LNCAP (cell line): ENCODE measurements at regions not wholly inside any gene's neighbourhood (a gene's known extent, or its start where the extent isn't known, plus 50 kb on each side); places are given as distances from the start of the nearest gene placed in this dataset.

Experiments used
- TF ChIP-seq, protein P1 (sequence below): fragments of 450-650 bp; IDR thresholded peaks from 2 replicates; pipeline ENCODE4 v1.5.1; 2017; ENCODE audit warnings: mild to moderate bottlenecking

DNA sequence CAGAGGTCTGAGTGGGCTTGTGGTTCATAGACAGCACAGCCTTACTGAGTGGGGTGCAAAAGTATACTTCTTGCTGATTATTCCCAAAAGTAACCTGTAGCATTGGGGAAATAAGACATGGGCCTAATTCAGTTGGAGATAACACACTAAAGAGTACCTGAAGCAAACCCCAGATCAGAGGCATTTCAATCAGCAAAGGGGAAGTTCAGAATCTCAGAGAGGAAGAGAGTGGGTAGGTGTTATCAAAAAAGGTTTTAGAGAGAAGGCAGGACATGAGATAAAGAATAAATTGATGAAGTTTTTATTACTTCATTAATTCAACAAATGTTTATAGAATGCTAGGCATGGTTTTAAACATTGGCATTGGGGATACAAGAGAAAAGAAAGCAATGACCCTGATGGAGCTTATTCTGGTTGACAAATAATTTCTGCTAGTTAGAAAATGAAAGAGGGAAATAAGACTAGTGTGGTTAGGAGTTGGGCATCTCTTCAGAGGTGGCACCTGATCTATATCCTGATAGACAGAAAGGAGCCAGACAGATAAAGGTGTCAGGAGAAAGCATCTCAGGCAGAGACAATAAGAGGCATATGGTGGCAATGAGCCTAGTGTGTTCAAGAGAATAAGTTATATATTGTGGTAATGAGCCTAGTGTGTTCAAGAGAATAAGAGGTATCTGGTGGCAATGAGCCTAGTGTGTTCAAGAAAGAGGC lies 153.8 kb upstream of the SETBP1 start:
- TF ChIP-seq, protein P1, sequence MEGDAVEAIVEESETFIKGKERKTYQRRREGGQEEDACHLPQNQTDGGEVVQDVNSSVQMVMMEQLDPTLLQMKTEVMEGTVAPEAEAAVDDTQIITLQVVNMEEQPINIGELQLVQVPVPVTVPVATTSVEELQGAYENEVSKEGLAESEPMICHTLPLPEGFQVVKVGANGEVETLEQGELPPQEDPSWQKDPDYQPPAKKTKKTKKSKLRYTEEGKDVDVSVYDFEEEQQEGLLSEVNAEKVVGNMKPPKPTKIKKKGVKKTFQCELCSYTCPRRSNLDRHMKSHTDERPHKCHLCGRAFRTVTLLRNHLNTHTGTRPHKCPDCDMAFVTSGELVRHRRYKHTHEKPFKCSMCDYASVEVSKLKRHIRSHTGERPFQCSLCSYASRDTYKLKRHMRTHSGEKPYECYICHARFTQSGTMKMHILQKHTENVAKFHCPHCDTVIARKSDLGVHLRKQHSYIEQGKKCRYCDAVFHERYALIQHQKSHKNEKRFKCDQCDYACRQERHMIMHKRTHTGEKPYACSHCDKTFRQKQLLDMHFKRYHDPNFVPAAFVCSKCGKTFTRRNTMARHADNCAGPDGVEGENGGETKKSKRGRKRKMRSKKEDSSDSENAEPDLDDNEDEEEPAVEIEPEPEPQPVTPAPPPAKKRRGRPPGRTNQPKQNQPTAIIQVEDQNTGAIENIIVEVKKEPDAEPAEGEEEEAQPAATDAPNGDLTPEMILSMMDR, result no peak

DNA sequence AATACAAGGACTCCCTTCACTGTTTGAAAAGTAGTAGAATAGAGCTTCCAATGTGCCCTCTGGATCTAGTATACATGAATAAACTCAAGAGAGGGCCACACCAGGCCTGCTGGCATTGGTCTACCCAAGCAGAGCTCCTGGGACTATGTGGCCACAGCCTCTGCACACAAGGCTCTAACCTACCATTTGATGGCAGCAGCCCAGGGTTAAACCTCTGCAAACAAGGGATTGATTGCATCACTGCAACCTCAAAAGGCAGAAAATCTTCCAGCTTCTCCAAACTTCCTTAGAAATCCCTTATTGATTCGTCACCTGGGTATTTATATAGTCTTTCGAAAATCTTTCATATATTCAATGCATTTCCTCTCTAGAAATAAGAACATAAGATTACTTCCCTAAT lies 147.6 kb upstream of the SETBP1 start:
- TF ChIP-seq, protein P1, result no peak

DNA sequence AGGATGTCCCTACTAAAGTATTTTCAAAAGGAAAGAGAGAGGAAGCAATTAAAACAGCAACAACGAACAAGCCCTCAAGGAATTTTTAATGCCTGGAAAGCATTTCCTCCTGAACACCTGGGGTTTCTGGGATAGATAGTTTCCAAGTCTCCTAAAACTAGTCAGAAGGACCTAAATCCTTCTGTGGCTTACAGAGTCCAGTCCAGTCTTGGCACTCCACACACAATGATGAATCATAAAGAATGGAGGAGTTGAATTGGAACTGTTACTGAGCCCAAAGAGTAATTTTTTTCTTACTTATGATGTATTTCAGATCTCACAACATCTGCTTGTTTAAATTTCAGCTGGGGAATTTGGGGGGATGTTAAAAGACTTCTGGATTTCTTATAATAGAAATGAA lies 144.6 kb upstream of the SETBP1 start:
- TF ChIP-seq, protein P1, result no peak

DNA sequence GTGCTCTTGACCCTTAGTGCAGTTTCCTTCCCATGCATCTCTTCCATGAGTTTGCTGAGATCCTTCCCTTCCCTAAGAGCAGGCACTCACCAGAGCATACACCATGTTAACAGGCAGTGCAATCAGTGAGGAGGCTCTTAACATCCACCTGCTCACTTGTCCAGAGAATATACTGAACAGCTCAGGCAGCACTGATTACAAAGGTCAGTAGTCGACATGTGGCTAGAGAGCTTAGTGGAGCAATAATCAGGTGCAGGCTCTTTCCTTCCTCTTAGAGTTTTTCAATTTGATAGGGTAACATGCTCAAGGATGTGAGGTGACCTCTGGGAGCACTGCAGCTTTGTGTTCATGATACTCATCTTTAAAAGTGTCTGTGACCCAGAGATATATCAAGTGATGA lies 144.1 kb upstream of the SETBP1 start:
- TF ChIP-seq, protein P1, result no peak

DNA sequence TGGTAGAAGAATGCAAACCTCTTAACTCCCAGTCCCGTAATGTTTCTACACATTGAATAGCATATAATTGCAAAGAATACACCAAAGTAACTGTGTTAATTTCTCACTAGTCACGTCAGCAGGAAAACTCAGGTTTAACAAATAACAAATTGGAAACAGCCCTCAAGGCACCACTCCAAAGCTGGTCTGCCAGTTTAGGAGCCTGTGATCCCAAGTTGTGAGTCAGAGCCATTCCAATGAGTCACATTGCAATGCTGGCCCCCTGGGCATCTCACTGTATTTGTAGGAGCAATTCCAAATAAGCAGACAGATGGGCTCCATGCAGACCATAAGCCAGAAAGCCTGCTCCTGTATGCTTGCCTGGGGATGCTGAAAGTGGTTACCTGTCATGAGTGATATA lies 143.2 kb upstream of the SETBP1 start:
- TF ChIP-seq, protein P1, result no peak

DNA sequence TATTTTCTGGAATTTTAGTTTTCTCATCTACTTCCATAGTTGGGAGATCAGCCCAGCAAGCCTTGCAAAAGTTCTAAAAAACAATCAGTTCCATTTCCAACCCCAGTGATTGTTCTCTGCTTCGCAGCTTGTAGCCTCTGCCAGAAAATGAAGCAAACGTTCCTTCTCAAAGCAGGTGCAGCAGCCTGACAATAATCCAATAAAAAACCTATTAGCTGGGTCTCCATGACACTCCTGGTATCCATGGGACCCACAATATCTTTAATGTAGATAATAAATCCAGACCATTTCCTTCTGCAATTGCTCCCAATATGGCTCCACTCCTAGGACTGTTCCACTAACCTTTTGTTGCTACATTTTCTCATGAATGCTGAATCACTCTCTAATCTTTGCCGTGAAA lies 140.8 kb upstream of the SETBP1 start:
- TF ChIP-seq, protein P1, result no peak

DNA sequence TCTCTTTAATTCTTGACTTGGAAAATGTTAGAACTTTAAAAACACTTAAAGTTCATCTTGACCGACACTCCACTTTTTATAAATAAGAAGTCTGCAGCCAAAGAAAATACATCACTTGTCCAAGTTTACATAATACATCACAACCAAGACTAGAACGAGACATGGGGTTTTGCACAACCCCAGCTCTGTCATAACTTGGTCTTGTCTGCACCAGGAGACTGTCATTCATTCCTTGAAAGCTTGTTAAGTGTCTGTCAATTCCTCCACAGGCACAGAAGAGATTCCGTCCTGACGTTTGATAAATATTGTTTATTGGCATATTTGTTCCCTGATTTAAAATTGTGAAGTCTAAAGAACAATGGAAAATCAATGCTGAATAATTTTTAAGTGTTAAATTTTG lies 139.5 kb upstream of the SETBP1 start:
- TF ChIP-seq, protein P1, result no peak

DNA sequence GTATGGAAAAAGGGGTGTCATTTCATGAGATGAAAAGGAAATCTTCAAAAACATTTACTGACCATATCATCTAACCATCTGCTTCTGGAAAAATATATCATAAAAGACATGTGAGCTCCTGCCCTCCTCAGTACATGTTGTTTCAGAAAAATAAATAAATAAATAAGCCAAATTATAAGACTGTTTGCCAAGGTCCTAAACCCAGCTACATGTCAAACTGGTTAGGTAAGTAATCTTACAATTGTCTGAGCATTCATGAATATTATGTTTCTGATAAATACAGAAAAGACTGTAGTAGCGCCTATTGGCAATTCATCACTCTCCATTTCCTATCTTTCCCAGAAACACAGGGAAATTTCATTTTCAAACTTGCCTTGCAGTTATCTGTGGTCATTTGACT lies 138.9 kb upstream of the SETBP1 start:
- TF ChIP-seq, protein P1, result no peak
